Endodermal cell (in vitro differentiated cells): ENCODE measurements at regions not wholly inside any gene's neighbourhood (a gene's known extent, or its start where the extent isn't known, plus 50 kb on each side); places are given as distances from the start of the nearest gene placed in this dataset.

ENCODE experiments used
- DNase-seq: peaks from one replicate; pipeline ENCODE4 v3.0.0-alpha.2; 2017
- H3K27ac ChIP-seq: 2 replicates; pipeline ENCODE4 v1.5.1; 2013; ENCODE audit warnings: mild to moderate bottlenecking, low read depth, low read length, moderate library complexity
- H3K27me3 ChIP-seq: 2 replicates; pipeline ENCODE4 v1.6.1; 2013; ENCODE audit warnings: mild to moderate bottlenecking, low read length, moderate library complexity; ENCODE audit not compliant: insufficient read depth, control insufficient read depth, poor library complexity, severe bottlenecking
- H3K36me3 ChIP-seq: 2 replicates; pipeline ENCODE4 v1.7.0; 2013; ENCODE audit warnings: mild to moderate bottlenecking, low read length, moderate library complexity; ENCODE audit not compliant: control insufficient read depth, insufficient read depth
- H3K4me1 ChIP-seq: one replicate; pipeline ENCODE4 v1.7.0; 2013; ENCODE audit warnings: low read length; ENCODE audit not compliant: control insufficient read depth, insufficient read depth
- H3K4me3 ChIP-seq: 2 replicates; pipeline ENCODE4 v1.5.1; 2013; ENCODE audit warnings: mild to moderate bottlenecking, low read length, moderate library complexity
- H3K9ac ChIP-seq: 2 replicates; pipeline ENCODE4 v1.6.1; 2013; ENCODE audit warnings: mild to moderate bottlenecking, low read length, moderate library complexity; ENCODE audit not compliant: poor library complexity, severe bottlenecking; ENCODE audit errors: extremely low read depth
- H3K9me3 ChIP-seq: 2 replicates; pipeline ENCODE4 v1.6.1; 2013; ENCODE audit warnings: mild to moderate bottlenecking, low read length, moderate library complexity; ENCODE audit not compliant: control insufficient read depth
- H3K27ac Mint-ChIP-seq: 2 replicates; pipeline ENCODE4 v1.8.0; 2020; ENCODE audit warnings: mixed read lengths
- H3K27me3 Mint-ChIP-seq: 2 replicates; pipeline ENCODE4 v1.8.0; 2021; ENCODE audit warnings: mild to moderate bottlenecking, mixed read lengths; ENCODE audit not compliant: insufficient read depth
- H3K36me3 Mint-ChIP-seq: 2 replicates; pipeline ENCODE4 v1.8.0; 2020; ENCODE audit warnings: low read depth, mixed read lengths
- H3K4me1 Mint-ChIP-seq: 2 replicates; pipeline ENCODE4 v1.8.0; 2020; ENCODE audit warnings: mixed read lengths
- H3K4me3 Mint-ChIP-seq: 2 replicates; pipeline ENCODE4 v1.8.0; 2020; ENCODE audit warnings: mild to moderate bottlenecking, moderate library complexity, mixed read lengths
- H3K9me3 Mint-ChIP-seq: 2 replicates; pipeline ENCODE4 v1.8.0; 2020; ENCODE audit warnings: mild to moderate bottlenecking, mixed read lengths
- WGBS, 2 experiments: methylation state at CpG; one replicate each; pipeline versions ENCODE4 v1.1.5 to v1.1.7; 2013; ENCODE audit warnings: missing lambda C conversion rate in 2 of 2, mixed read lengths in 1 of 2; ENCODE audit not compliant: insufficient coverage in 1 of 2, insufficient read length in 1 of 2; 5-methylcytosine and 5-hydroxymethylcytosine counted together
- TF ChIP-seq, protein P1 (sequence below): fragments of 200-600 bp; sonication (generic); conservative IDR thresholded peaks from 2 replicates; pipeline ENCODE4 v1.5.0; 2021; ENCODE audit warnings: antibody characterized with exemption, mild to moderate bottlenecking

- TF ChIP-seq, protein P1, sequence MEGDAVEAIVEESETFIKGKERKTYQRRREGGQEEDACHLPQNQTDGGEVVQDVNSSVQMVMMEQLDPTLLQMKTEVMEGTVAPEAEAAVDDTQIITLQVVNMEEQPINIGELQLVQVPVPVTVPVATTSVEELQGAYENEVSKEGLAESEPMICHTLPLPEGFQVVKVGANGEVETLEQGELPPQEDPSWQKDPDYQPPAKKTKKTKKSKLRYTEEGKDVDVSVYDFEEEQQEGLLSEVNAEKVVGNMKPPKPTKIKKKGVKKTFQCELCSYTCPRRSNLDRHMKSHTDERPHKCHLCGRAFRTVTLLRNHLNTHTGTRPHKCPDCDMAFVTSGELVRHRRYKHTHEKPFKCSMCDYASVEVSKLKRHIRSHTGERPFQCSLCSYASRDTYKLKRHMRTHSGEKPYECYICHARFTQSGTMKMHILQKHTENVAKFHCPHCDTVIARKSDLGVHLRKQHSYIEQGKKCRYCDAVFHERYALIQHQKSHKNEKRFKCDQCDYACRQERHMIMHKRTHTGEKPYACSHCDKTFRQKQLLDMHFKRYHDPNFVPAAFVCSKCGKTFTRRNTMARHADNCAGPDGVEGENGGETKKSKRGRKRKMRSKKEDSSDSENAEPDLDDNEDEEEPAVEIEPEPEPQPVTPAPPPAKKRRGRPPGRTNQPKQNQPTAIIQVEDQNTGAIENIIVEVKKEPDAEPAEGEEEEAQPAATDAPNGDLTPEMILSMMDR: no peak
Measured at GRCh38 chr13:38283346-38283745, 66.3 kb upstream of the UFM1 start.

GRCh38 chr13:38265132-38265497 is 84.5 kb upstream of the UFM1 start:
- Histone ChIP-seq H3K27me3 (no peaks in the 10 kb centered on the region), H3K9me3 (peaks cover 6% of the 10 kb centered on the region), H3K36me3 (no peaks in the 10 kb centered on the region), H3K27ac (no peak overlapping the region), H3K4me3 (no peak overlapping the region), H3K4me1 (peaks cover 3% of the 10 kb centered on the region), H3K9ac (no peak overlapping the region)
- Mint-ChIP-seq H3K4me1 (peaks cover 23% of the 10 kb centered on the region), H3K4me3 (no peak overlapping the region), H3K36me3 (no peaks in the 10 kb centered on the region), H3K27me3 (no peaks in the 10 kb centered on the region), H3K27ac (no peak overlapping the region), H3K9me3 (peaks cover 4% of the 10 kb centered on the region)
- TF ChIP-seq, protein P1: no peak
- WGBS, 2 experiments: 80 to 91% methylated on average over 1 to 2 of the region's 2 CpGs
- peak; percentile 45 for DNase-seq

More at GRCh38 chr13:38283346-38283745, 66.3 kb upstream of the UFM1 start:
- H3K4me1 ChIP-seq: no peaks in the 10 kb centered on the region
- no peak overlapping the region for H3K4me3 ChIP-seq
- Mint-ChIP-seq H3K4me1 (no peaks in the 10 kb centered on the region), H3K9me3 (peaks cover 24% of the 10 kb centered on the region), H3K27me3 (no peaks in the 10 kb centered on the region), H3K36me3 (peaks cover 1% of the 10 kb centered on the region), H3K27ac (no peak overlapping the region), H3K4me3 (no peak overlapping the region)
- WGBS, 2 experiments: 95% methylated on average over 1 of the region's 1 CpG; no CpG with 5 or more reads in 1 of the 2 experiments
- H3K36me3 ChIP-seq: no peaks in the 10 kb centered on the region
- no peak overlapping the region for H3K27ac ChIP-seq
- DNase-seq: no peak
- no peaks in the 10 kb centered on the region for H3K27me3 ChIP-seq
- H3K9ac ChIP-seq: no peak overlapping the region
- no peaks in the 10 kb centered on the region for H3K9me3 ChIP-seq

DNA sequence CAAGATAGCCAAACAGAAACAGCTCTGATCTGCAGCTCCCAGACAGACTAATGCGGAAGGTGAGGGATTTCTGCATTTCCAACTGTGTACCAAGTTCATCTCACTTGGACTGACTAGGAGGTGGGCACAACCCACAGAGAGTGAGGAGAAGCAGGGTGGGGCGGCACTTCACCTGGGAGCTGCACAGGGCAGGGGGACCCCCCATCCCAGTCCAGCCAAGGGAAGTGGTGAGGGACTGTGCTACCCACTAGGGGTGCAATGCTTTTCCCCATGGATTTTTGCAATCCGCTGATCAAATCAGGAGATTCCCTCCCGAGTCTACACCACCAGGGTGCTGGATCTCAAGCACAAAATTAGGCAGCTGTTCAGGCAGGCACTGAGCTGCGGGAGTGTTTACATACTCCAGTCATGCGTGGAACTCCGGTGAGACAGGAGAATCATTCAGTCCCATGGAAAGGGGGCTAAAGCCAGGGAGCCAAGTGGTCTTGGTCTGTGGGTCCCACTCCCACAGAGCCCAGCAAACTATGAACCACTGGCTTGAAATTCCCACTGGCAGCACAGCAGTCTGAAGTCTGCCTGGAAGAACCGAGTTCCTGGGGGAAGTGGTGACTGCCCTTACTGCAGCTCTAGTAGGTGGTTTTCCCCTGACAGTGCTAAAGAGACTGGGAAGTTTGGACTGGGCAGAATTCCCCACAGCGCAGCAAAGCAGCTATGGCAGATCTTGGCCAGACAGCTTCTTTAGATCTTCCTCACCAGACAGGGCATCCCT is 85.1 kb upstream of the UFM1 start:
- Mint-ChIP-seq H3K36me3 (no peaks in the 10 kb centered on the region), H3K27me3 (no peaks in the 10 kb centered on the region), H3K4me1 (peaks cover 18% of the 10 kb centered on the region), H3K4me3 (no peak overlapping the region), H3K27ac (no peak overlapping the region), H3K9me3 (peaks cover 4% of the 10 kb centered on the region)
- peaks cover 6% of the 10 kb centered on the region for H3K9me3 ChIP-seq
- no peak overlapping the region for H3K4me3 ChIP-seq
- TF ChIP-seq, protein P1: no peak
- WGBS, 2 experiments: 93 to 94% methylated on average over 7 to 9 of the region's 9 CpGs
- no peaks in the 10 kb centered on the region for H3K36me3 ChIP-seq
- peak; percentile 40 for DNase-seq
- H3K9ac ChIP-seq: no peak overlapping the region
- H3K27me3 ChIP-seq: no peaks in the 10 kb centered on the region
- H3K4me1 ChIP-seq: peaks cover 3% of the 10 kb centered on the region
- H3K27ac ChIP-seq: no peak overlapping the region
